ENCODE measurements at regions not wholly inside any gene's neighbourhood (a gene's known extent, or its start where the extent isn't known, plus 50 kb on each side); places are given as distances from the start of the nearest gene placed in this dataset.

DNA sequence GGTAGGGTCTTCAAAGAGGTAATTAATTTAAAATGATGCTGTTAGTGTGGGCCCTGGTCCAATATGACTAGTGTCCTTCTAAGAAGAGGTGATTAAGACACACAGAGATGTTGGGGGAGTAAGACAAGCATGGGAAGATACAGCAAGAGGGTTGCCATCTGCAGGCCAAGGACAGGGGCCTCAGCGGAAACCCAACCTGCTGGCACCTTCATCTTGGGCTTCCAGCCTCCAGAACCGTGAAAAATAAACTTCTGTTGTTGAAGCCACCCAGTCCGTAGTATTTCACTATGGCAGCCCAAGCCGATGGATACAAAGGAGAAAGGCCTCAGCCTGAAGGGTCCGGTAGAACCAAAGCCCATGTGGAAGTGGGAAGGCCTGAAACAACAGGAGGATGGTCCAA, 161.7 kb upstream of the UBE2E1 start:
- Mint-ChIP-seq H3K4me3 (no peak overlapping the region), H3K4me1 (peaks cover 5% of the 10 kb centered on the region), H3K27me3 (peaks cover 14% of the 10 kb centered on the region), H3K27ac (no peak overlapping the region), H3K9me3 (no peaks in the 10 kb centered on the region), H3K36me3 (ENCODE audit: low read depth) (no peaks in the 10 kb centered on the region)
- ATAC-seq (replicated peaks), result no peak

DNA sequence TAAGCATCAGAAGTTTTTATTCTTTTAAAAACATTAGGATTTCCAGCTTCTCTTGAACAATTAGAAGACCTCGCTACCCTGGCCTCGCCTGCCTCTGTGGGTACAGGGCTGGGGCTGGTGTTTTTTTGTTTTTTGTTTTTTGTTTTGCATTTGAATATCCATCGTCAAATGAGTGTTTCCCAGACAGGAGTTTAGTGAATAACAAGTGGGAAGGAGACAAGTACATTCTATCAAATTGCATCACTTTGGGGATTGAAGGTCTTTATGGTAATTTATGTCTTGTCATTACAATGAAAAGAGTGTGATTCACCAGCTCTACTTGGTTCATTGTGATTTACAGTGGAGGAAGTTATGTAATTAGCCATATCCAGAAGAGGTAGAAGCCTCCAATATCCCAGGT, 161.1 kb upstream of the UBE2E1 start:
- Mint-ChIP-seq H3K4me1 (peaks cover 5% of the 10 kb centered on the region), H3K27me3 (peaks cover 20% of the 10 kb centered on the region), H3K27ac (no peak overlapping the region), H3K4me3 (no peak overlapping the region), H3K9me3 (no peaks in the 10 kb centered on the region), H3K36me3 (ENCODE audit: low read depth) (no peaks in the 10 kb centered on the region)
- no peak for ATAC-seq (replicated peaks)

DNA sequence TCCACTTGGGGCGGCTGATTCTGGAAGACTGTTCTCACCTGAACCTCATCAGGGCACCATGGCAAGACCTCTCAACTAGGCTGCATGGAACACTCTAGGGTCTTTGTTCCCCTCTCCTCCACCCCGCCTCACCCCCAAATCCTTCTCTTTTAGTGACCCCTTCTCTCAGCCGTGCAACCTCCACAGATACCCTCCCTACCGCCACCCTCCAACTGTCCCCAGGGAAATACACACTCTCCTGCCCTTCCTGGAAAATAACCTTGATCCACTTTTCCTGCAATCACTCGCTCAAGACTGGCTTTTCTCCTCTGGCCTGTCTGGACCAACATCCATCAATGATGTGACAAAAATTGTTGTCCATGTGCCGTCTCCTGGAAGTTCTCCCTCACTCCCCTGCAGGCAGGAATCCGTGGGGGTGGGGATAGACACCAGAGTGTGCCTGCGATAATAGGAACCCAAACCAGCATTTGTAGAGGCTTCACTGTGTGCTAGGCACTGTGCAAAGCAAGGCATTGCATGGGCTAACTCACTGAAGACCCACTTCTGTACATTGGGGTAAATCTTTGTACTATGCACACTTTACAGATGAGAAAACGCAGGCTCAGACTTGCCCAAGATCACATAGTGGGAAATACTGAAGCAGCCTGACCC, 160.1 kb upstream of the UBE2E1 start:
- H3K36me3 Mint-ChIP-seq (ENCODE audit: low read depth), result no peaks in the 10 kb centered on the region
- no peak overlapping the region for H3K4me3 Mint-ChIP-seq
- no peak overlapping the region for H3K27ac Mint-ChIP-seq
- peaks cover 26% of the 10 kb centered on the region for H3K27me3 Mint-ChIP-seq
- H3K9me3 Mint-ChIP-seq, result no peaks in the 10 kb centered on the region
- H3K4me1 Mint-ChIP-seq, result peaks cover 5% of the 10 kb centered on the region
- no peak for ATAC-seq (replicated peaks)

DNA sequence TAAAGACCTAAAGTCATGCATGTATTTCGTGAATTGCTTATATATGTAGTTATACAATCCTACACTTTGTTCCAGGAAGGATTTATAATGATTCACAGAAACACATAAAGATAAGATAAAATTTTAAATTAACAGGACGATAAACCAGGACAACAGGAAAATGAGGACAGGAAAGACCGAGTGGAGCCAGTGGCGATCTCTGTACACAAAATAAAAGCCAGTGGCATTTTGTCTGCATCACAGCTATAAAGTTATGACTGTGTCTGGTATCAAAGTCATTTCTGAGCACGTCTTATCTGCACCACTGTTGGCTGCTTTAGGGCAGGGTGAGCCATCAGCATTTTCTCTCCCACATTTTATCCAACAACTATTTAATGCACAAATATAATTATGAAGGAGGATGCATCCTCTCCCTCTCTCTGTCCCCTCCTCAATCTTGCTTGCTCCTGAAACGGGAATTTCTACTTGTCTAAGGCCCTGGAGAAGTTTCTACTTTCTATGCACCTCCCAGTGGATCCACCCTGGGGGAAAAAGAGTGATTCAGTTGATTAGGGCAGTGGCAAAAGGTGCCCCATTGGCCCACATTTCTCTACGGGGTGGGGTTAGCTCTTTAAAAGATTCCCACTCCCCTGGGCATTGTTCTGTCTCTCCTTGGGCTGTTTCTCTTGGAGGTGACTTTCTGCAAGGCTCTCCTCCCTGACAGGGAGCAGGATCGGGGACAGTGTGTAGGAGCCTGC, 159.4 kb upstream of the UBE2E1 start:
- H3K9me3 Mint-ChIP-seq, result no peaks in the 10 kb centered on the region
- H3K4me1 Mint-ChIP-seq, result peaks cover 5% of the 10 kb centered on the region
- H3K4me3 Mint-ChIP-seq, result no peak overlapping the region
- H3K27me3 Mint-ChIP-seq, result peaks cover 26% of the 10 kb centered on the region
- ATAC-seq (replicated peaks), result no peak
- H3K27ac Mint-ChIP-seq, result no peak overlapping the region
- no peaks in the 10 kb centered on the region for H3K36me3 Mint-ChIP-seq (ENCODE audit: low read depth)

DNA sequence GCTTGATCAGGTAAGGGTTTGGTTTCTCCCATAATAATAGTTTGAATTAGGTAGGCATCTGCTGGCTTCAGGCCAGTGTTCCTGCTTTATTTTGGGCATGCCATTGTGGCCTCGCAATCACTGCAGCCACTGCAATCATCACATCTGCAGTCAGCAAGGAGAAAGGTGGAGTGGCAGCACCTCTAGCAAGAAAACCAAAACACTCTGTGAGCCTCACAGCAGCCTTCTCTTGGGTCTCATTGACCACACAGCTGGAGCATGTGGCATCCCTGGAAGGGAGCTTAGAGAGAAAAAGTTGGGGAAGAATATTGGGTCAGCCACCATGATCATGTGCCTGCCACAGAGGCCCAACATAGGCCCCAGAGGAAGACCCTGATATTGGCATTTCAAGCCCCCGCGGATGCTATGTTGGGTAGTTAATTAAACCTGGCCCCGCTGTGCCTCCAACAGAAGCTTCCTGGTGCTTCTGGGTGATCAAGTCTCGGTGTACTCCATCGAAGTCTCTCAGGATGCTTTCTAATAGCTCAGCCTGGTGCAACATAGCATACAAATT, 158.0 kb upstream of the UBE2E1 start:
- no peak for ATAC-seq (replicated peaks)
- Mint-ChIP-seq H3K9me3 (no peaks in the 10 kb centered on the region), H3K27me3 (peaks cover 24% of the 10 kb centered on the region)

DNA sequence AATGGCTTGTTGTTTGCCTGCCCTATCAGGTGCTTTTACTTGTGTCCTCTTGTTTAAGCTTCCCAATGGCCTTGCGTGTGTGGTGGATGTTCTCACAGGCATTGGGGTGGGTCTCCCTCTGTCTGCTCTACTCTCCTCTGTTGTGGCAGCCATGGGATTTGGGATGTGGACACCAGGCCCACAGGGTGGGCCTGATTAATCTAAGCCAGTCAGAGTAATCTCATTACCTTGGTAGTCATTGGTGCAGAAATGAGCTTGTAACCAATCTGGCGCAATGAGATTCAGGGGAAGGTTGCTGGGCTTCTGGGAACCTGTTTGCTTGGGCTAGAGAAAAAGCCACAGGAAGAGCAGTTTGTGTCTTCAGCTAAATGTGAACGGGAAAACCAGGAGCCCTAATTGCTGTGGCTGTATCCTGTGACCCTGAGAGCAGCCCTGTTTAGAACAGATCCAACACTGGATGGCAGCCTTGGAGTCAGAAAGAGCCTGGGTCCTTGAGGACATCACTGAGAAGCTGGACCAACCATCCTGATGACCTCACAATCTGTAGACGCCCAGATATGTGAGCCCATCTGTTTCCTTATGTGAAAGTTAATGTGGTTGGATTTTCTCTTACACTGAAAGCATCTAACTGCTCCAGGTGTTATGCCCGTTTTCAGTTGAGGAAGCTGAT, 157.3 kb upstream of the UBE2E1 start:
- H3K27ac Mint-ChIP-seq, result no peak overlapping the region
- no peak overlapping the region for H3K4me3 Mint-ChIP-seq
- ATAC-seq (replicated peaks), result no peak
- H3K27me3 Mint-ChIP-seq, result peaks cover 23% of the 10 kb centered on the region
- no peaks in the 10 kb centered on the region for H3K9me3 Mint-ChIP-seq
- no peaks in the 10 kb centered on the region for H3K36me3 Mint-ChIP-seq (ENCODE audit: low read depth)
- H3K4me1 Mint-ChIP-seq, result peaks cover 5% of the 10 kb centered on the region

More for the DNA sequence above, 158.0 kb upstream of the UBE2E1 start:
- Mint-ChIP-seq H3K4me3 (no peak overlapping the region), H3K27ac (no peak overlapping the region), H3K4me1 (peaks cover 5% of the 10 kb centered on the region), H3K36me3 (ENCODE audit: low read depth) (no peaks in the 10 kb centered on the region)

DNA sequence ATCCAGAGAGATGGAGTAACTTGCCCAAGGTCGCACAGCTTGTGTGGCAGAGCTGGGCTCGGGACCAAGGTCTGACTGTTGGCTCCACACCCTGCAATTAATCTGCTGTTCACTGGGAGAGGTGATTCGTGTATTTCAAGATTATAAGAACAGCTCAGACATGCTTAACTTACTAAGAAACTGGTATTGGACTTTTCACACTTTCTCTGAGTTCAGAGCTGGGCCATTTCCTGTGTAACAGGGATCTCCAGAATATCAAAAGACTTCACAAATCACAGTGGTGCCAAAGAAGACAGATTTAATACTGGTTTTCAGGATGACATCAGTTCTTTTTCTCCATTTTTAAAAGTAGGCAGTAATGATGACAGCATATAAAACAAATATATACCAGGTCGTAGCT, 156.8 kb upstream of the UBE2E1 start:
- Mint-ChIP-seq H3K36me3 (ENCODE audit: low read depth) (no peaks in the 10 kb centered on the region), H3K4me3 (no peak overlapping the region), H3K4me1 (peaks cover 5% of the 10 kb centered on the region), H3K27me3 (peaks cover 23% of the 10 kb centered on the region), H3K27ac (no peak overlapping the region), H3K9me3 (no peaks in the 10 kb centered on the region)
- no peak for ATAC-seq (replicated peaks)

DNA sequence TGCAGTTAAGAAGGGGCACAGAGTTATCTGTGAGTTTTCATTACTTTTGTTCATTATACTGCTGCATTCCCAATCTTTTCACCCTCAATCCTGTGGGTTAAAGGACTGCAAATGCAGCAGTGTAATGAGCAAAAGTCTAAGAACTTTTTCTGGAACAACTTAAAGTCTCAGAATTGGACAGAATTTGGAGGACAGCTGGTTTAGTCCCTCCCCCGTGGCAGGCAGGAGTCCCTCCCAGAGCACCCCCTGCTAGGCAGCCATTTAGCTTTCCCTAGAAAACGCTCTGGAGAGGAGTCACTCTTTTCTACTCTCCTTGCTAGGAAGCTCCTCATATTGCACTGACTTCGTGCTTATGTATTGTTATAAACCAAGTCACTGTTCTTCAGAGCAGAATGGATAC, 156.3 kb upstream of the UBE2E1 start:
- ATAC-seq (replicated peaks), result no peak
- no peak overlapping the region for H3K27ac Mint-ChIP-seq
- H3K9me3 Mint-ChIP-seq, result no peaks in the 10 kb centered on the region
- H3K4me3 Mint-ChIP-seq, result no peak overlapping the region
- peaks cover 23% of the 10 kb centered on the region for H3K27me3 Mint-ChIP-seq
- peaks cover 5% of the 10 kb centered on the region for H3K4me1 Mint-ChIP-seq
- H3K36me3 Mint-ChIP-seq (ENCODE audit: low read depth), result no peaks in the 10 kb centered on the region

DNA sequence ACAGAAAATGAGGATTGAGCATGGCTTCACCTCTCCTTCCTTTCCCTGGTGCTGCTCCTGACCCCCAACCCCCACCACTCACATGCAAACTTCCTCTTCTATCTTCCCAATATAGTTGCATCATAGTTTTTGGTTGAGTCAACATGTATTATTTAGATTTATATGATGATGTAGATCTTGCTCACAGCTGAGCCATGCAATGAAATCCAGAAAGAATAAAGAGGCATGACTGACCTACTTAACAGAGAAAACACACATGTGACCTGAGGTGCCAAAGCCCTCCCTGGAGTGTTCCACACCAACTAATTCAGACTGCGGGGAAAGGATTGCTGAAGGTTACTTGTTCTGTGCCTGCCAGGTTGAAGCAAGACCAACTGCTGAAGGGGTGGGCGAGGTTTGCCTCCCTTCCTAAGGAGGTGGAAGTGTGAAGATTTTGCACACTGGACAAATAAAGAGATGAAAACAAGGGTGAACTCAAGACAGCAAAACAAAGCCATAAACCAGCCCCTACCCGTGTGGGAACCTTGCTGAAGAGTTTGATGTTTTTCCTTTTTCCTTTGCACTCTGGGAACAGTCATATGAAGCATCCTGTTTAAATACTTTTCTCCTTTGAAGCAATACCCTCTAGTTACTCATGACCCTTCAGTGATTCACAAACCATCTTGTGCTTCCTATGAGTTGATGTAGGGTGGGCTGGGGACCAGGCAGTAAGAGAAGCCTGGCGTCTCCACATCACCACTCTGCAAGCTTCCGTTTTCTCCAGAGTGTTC, 155.2 kb upstream of the UBE2E1 start:
- Mint-ChIP-seq H3K36me3 (ENCODE audit: low read depth) (no peaks in the 10 kb centered on the region), H3K9me3 (peaks cover under 1% of the 10 kb centered on the region), H3K4me3 (no peak overlapping the region), H3K4me1 (peaks cover 5% of the 10 kb centered on the region), H3K27ac (no peak overlapping the region), H3K27me3 (peaks cover 24% of the 10 kb centered on the region)
- ATAC-seq (replicated peaks), result no peak

DNA sequence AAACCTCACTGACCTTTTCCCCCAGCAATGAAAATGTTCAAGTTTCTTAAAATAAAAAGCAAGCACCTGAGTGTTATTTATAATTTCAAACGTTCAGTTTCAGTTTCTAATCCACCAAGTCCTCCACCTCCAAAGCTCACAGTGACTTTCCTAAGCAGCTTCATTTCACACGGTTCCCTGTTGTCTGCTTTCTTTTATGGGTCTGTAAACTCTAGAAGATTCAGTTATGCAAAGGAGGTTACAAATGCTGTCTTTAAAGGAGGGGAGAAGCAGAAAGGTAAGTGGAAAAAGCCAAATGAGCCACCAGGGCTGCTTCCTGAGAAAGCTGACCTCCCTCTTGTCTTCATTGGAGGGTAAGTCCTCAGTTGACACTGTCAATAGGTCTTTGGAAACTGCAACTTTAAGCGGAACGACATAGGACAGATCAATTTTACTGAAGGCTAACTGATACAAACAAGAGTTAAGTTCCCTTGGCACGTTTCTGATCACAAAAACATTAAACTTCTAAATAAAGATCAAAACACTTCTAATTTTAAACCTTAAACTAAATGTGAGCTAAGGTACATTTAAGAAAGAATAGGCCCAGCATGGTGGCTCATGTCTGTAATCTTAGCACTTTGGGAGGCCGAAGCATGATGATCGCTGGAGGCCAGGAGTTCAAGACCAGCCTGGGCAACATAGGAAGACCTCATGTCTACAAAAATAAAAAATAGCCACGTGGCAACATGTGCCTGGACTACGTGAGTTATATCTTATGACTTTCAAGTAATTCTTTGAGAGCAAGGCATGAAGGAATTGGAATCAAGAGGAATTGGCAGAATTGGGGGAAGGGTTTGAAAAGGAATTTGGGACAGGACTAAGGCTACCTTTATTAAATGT, 151.9 kb upstream of the UBE2E1 start:
- no peak for ATAC-seq (replicated peaks)
- Mint-ChIP-seq H3K27ac (no peak overlapping the region), H3K4me3 (no peak overlapping the region), H3K4me1 (no peaks in the 10 kb centered on the region), H3K27me3 (peaks cover 29% of the 10 kb centered on the region), H3K36me3 (ENCODE audit: low read depth) (no peaks in the 10 kb centered on the region), H3K9me3 (peaks cover 4% of the 10 kb centered on the region)

DNA sequence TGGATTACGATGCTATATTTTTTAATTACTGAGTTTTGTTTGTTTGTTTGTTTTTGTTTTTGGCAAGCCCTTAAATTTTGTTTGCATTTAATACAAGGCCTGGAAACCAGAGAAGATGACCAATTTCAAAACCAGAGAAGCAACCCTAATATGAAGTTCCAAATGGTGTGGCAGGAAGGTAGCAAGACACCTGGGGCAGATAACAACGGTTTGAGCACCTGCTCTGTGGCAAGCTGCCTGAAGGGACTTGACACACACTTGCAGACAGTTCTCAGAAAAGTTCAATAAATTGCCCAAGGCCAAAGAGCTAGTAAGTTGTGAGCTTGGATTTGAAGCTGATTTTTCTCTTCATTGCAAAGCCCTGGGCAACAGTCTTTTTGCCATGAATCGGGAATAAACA, 151.2 kb upstream of the UBE2E1 start:
- peaks cover 23% of the 10 kb centered on the region for H3K27me3 Mint-ChIP-seq
- no peak for ATAC-seq (replicated peaks)
- H3K4me3 Mint-ChIP-seq, result no peak overlapping the region
- no peaks in the 10 kb centered on the region for H3K36me3 Mint-ChIP-seq (ENCODE audit: low read depth)
- H3K27ac Mint-ChIP-seq, result no peak overlapping the region
- no peaks in the 10 kb centered on the region for H3K4me1 Mint-ChIP-seq
- H3K9me3 Mint-ChIP-seq, result peaks cover 4% of the 10 kb centered on the region

DNA sequence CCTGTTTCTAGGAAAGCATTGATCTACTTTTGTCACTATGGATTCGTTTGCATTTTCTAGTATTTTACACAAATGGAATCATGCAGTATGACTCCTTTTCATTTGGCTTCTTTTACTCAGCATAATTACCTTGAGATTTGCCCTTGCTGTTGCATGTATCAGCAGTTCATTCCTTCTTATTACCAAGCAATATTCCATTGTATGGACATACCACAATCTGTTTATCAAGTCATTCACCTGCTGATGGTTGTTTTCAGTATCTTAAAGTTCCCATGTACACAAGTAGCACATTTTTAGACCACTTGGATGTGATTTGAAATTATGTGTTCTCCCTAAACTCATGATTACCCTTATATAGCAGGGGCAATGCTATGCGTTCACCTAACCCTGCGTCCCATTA, 150.0 kb upstream of the UBE2E1 start:
- H3K27me3 Mint-ChIP-seq, result peaks cover 18% of the 10 kb centered on the region
- no peaks in the 10 kb centered on the region for H3K4me1 Mint-ChIP-seq
- no peaks in the 10 kb centered on the region for H3K36me3 Mint-ChIP-seq (ENCODE audit: low read depth)
- no peak overlapping the region for H3K4me3 Mint-ChIP-seq
- no peak overlapping the region for H3K27ac Mint-ChIP-seq
- no peak for ATAC-seq (replicated peaks)
- H3K9me3 Mint-ChIP-seq, result peaks cover 4% of the 10 kb centered on the region

DNA sequence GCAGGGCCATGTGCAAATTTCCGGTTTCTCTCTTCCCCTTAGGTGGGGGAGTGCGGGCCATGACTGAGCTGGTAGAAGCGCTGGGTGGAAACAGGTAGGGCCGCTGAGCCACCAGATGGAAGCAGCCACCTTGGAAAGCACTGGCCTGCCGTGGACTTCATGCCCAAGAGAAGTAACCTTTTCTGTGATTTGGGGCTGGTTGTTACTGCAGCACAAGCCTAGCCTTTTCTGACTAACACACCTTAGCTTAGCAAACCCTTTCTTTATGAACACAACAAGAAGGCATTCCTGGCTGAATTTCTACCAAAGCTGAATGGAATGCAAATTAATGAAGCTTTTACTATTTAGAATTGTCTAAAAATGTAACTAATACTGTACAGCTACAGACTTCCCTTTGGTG, 149.6 kb upstream of the UBE2E1 start:
- no peak for ATAC-seq (replicated peaks)
- H3K9me3 Mint-ChIP-seq, result peaks cover 4% of the 10 kb centered on the region
- H3K27me3 Mint-ChIP-seq, result peaks cover 21% of the 10 kb centered on the region
- H3K27ac Mint-ChIP-seq, result no peak overlapping the region
- H3K4me1 Mint-ChIP-seq, result no peaks in the 10 kb centered on the region
- no peak overlapping the region for H3K4me3 Mint-ChIP-seq
- H3K36me3 Mint-ChIP-seq (ENCODE audit: low read depth), result no peaks in the 10 kb centered on the region
